SK-N-SH (cell line): ENCODE measurements at regions not wholly inside any gene's neighbourhood (a gene's known extent, or its start where the extent isn't known, plus 50 kb on each side); places are given as distances from the start of the nearest gene placed in this dataset.

ENCODE experiments used
- CTCF ChIP-seq: fragments of 200-600 bp; sonication (generic); IDR thresholded peaks from 2 replicates; pipeline ENCODE4 v1.6.1; 2017; ENCODE audit warnings: antibody characterized with exemption, mild to moderate bottlenecking, moderate library complexity
- FOXM1 ChIP-seq: IDR thresholded peaks from 2 replicates; pipeline ENCODE4 v1.4.0; 2012; ENCODE audit warnings: low read depth, mild to moderate bottlenecking
- MEF2A ChIP-seq: IDR thresholded peaks from 2 replicates; pipeline ENCODE4 v1.4.0; 2012; ENCODE audit warnings: low read depth, borderline replicate concordance
- REST ChIP-seq: IDR thresholded peaks from 2 replicates; pipeline ENCODE4 v1.6.1; 2012; ENCODE audit warnings: mild to moderate bottlenecking, low read depth, low read length, moderate library complexity
- SMC3 ChIP-seq: IDR thresholded peaks from 2 replicates; pipeline ENCODE4 v1.6.1; 2012; ENCODE audit warnings: low read depth, low read length, improper control_type of control experiment
- YY1 ChIP-seq: IDR thresholded peaks from 2 replicates; pipeline ENCODE4 v1.4.0; 2012; ENCODE audit warnings: low read depth, mild to moderate bottlenecking
- ZBTB33 ChIP-seq: IDR thresholded peaks from 2 replicates; pipeline ENCODE4 v1.4.0; 2012; ENCODE audit warnings: low read depth, borderline replicate concordance

- no peak for TF ChIP-seq MEF2A
- no peak for TF ChIP-seq FOXM1
- TF ChIP-seq YY1: no peak
- TF ChIP-seq REST: no peak
- TF ChIP-seq ZBTB33: no peak
- no peak for TF ChIP-seq CTCF
- TF ChIP-seq SMC3: no peak
These were observed 366.0 kb upstream of the PDGFD start for GRCh38 chr11:104529906-104530305.
